Gastrocnemius medialis (tissue), 4 donors: ENCODE measurements at regions not wholly inside any gene's neighbourhood (a gene's known extent, or its start where the extent isn't known, plus 50 kb on each side); places are given as distances from the start of the nearest gene placed in this dataset.

Source experiments
- CTCF ChIP-seq, 5 experiments: fragments of 450-650 bp in 3 of 5; fragments of 200-600 bp in 2 of 5; sonication (generic) in 2 of 5; IDR thresholded peaks in 4 of 5; conservative IDR thresholded peaks in 1 of 5; 1 replicate in 4 of 5; 2 replicates in 1 of 5; pipeline ENCODE4 v1.5.1; 2016 to 2019; ENCODE audit warnings: antibody characterized with exemption in 5 of 5, mild to moderate bottlenecking in 3 of 5, moderate library complexity in 3 of 5
- POLR2A ChIP-seq, 2 donors: fragments of 450-650 bp; IDR thresholded peaks; one replicate each; pipeline ENCODE4 v1.6.1; 2017; ENCODE audit warnings: antibody characterized with exemption in 2 of 2, mild to moderate bottlenecking in 2 of 2, moderate library complexity in 2 of 2

DNA sequence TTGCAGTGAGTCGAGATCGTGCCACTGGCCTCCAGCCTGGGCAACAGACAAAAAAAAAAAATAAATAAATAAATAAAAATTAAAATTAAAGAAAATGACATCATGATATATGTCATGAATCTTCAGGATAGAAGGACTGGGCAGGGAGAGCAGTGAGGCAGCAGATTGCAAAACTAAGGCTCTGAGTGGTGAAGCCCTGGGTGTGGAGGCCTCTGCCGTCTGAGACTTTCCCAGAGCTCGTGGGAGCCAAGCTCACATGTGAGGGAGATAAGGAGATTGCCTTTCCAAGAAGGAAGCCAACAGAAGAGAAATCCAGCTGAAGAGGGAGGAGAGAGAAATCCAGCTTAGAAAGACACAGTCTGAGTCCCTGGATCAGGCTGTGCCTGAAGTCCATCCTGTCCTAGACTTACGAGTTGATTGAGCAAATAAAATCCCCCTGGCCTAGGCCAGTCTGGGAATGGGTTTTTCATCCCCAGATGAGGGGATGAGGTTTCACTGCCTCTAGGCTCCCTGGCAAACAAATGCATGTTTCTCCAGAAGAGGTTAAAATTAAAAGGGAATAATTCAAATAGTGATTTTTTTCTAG, 142.0 kb upstream of the IGSF21 start:
- TF ChIP-seq CTCF (IDR thresholded peaks at IDR 0.05 in 4 of 5, conservative IDR thresholded peaks at IDR 0.05 in 1 of 5) (no peak), POLR2A (IDR thresholded peaks at IDR 0.05) (no peak)
